ENCODE measurements at regions not wholly inside any gene's neighbourhood (a gene's known extent, or its start where the extent isn't known, plus 50 kb on each side); places are given as distances from the start of the nearest gene placed in this dataset.
"Not testable (repeated sequence)": the region's sequence is repeated elsewhere in the genome, so short reads cannot be mapped to it uniquely, and the experiment has no call there.

DNA sequence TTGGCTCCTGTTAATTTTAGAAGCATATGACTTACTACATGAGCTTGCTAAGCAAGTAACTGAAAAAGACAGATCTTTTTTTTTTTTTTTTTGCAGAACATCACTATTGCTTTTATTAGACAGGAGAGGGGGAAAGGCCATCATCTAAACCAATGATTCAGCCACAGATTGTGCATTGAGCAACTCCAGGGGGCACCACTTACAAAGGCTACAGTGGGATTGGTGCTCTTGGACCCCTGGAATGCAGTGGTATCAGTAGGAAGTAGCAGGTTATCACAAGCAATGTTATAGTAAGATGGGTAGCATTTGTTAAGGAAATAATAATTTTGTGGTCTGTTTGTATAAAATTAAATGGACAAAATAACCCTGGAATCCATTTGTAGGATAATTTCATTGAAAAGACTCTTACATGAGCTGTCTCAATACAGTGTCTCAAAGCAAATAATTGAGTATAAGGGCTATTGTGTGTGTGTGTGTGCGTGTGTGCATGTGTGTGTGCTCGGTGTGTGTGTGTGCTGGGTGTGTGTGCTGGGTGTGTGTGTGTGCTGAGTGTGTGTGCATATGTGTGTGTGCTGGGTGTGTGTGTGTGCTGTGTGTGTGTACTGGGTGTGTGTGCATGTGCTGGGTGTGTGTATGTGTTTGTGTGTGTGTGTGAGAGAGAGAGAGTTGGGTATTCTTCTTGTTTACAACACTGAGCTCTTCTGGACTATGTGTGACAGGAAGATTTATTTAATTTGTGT lies 296.3 kb downstream of the PCDH7 start:
- no peak for DNase-seq (ENCODE audit: low spot score)

DNA sequence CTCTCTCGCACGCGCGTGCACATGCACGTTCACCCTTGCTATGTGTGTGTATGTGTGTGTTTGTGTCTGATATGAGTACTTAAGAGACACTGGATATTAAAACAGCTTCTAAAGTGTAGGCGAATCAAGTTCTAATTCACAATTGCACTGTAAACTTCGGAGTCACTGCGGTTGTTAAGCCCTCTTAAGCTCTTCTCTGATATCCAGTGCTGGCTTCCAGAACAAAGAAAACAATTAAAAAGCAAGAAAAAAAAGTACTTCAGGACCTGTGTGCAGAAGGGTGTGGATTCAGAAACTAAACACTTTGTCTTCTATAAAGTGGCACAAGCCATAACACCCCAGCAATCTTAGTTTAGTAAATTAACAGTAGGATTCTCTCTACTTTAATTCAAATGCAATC lies 300.2 kb downstream of the PCDH7 start:
- DNase-seq (ENCODE audit: low spot score), result no peak

DNA sequence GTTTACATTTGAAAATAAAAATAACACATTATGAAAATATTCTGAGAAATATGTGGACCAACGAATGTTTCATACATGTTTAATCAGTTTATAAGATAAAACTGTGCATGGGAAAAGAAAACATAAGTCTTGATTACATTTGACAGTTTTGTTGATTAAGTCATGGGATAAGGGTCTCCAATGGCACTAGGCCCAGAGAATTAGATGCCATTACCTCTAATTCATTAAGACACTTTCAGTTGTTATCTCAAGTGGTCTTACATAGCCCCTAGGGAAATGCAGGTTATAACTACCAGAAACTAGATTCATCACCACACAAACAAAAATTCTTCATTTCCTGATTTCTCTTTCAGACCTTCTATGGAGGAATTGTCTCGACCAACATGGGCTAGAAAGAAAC lies 300.8 kb downstream of the PCDH7 start:
- DNase-seq (ENCODE audit: low spot score), result no peak

DNA sequence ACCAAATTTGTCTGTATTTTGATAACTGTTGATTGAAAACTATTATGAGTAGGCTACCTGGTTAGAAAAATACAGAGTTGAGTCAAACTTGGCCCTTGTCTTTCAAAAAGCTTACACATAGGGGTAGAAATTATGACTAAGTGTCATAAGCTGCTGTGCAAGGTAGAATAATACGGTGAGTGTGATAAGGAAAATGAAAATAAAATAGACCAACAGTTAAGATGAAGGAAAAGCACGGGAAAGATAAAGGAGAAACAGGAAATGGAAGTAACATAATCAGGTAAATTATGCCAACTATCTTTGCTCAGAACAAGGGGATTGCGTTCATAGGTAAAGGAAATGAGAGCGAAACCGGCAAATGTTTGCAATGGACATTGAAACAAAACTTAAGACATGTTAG lies 302.5 kb downstream of the PCDH7 start:
- no peak for DNase-seq (ENCODE audit: low spot score)

DNA sequence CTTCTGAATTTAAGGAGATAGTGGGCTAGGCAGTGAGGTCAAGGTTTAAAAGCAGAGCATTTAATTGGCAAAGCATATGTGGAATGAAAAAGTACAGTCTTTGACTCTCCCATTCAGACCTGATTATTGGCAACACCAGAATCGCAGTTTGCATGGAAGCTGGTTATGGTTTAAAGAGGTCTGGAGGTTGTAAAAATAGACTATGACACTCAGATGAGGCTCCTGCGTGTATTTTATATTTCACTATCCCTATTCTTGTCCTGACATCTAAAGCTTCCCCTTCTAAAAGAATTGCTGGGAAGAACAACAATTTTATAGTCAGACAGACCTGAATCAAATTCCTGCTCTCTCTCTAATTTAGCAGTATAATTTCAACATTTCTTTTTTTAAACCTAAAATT lies 302.9 kb downstream of the PCDH7 start:
- DNase-seq (ENCODE audit: low spot score), result no peak

DNA sequence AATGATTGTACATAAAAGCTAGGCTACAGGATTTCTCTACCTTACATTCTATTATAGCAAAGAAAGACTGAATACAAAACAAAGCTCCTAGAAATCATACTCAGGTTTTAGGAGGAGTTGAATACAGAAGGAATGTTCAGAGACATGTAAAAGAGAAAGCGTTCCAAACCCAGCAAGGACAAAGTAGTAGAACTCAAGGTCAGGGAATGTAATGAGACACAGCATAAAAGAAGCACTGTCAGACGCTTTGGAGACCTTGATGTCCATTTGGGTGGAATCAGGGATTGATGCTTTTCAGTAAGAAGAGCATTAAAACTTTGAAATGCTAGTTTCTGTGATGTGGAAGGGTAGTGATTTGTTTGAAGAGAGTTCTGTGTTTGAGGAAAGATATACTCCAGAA lies 303.6 kb downstream of the PCDH7 start:
- no peak for DNase-seq (ENCODE audit: low spot score)

DNA sequence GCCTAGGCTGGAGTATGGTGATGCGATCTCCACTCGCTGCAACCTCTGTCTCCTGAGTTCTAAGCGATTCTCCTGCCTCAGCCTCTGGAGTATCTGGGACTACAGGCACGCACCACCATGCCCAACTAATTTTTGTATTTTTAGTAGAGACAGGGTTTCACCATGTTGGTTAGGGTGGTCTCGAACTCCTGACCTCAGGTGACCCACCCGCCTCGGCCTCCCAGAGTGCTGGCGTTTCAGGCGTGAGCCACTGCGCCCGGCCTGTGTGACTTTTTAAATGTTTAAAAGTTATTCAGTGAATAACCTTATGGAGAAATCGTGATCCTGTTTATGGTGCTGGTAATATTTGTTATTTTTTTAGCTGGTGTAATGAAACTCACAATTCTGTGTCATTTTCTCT lies 304.6 kb downstream of the PCDH7 start:
- DNase-seq (ENCODE audit: low spot score), result not testable (repeated sequence)

DNA sequence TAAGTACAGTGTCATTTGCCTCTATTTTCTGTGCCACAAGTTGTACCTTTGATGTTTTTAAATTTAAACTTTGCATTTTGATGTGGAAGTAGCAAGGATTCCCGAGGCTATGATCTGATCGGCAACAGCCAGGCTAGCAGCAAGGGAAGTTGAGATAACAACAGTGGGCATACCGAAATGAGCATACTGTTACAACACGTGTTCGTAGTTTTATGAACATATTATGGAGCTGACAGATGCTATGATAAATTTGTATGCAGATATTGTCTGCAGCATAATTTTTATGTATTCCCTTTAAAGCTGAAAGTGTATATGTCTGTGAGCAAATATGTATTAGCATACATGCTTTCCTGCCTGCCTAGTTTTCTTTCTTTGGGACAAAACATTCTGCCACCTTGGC lies 306.1 kb downstream of the PCDH7 start:
- DNase-seq (ENCODE audit: low spot score), result no peak

DNA sequence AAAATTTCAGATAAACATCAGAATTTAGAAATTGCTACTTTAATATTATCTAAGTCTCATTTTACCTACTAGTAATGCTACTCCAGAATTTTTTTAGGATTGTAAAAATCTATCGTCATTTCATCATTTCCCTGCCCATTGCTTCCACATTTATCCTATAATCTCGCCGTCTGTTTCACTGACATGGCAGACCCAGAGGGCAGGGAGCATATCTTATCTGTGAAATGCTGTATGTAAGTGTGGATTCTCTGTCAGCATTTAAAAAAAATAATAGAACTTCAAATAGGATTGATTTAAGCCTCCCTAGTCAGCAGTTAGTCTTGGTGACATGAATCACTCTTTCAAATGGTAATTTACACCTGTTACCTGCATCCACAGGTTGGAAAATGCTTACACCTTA lies 314.4 kb downstream of the PCDH7 start:
- no peak for DNase-seq (ENCODE audit: low spot score)

DNA sequence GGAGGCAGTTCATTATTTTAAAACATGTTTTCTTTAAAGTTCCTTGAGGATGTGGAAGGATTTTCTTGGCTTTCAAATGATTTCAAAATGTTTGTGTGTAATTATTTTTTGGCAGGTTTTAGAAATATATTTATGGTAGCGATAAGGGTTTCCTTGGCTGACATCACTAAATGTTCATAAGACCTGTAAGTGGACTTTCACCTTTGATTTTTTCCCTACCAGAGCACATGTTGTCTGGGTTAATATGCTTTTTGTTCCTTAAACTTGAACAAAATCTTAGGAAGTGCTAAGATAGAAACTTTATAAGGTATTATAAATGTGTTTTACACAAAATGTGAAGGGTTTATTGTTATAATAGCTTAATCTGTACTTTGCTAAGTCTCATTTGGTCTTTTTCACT lies 315.6 kb downstream of the PCDH7 start:
- no peak for DNase-seq (ENCODE audit: low spot score)

DNA sequence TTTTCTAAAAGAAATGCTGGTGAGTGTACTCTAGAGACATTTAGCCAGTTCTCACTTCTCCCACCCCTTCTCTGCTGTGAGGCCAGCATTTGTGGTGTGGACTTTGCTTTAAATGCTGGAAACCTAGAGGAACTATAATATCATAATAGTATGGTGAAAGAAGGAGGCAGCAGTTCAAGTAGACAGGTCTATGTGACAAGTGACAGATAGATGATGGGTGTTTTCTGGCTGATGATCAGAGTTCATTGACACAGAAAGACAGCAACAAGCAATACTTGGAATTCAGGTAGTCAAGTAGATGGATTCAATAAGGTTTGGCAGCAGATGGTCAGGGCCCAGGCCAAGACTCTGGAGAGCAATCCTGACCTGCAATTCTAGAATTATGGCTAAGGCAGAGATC lies 317.5 kb downstream of the PCDH7 start:
- DNase-seq (ENCODE audit: low spot score), result no peak

DNA sequence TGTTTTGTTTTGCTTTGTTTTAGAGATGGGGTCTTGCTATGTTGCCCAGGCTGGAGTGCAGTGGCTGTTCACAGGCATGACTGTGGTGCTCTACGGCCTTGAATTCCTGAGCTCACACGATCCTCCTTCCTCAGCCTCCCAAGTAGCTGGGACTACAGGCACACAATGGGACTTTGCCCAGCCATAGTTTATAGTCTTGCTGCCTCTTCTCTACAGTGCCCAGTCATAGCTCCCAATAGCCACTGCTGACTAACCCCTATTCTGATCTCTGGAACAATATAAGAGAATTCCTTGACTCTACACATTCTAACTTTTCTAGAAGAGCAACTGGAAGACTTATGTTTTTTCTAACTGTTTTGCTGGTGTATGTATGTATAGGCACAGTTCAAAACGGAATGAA lies 319.2 kb downstream of the PCDH7 start:
- no peak for DNase-seq (ENCODE audit: low spot score)

DNA sequence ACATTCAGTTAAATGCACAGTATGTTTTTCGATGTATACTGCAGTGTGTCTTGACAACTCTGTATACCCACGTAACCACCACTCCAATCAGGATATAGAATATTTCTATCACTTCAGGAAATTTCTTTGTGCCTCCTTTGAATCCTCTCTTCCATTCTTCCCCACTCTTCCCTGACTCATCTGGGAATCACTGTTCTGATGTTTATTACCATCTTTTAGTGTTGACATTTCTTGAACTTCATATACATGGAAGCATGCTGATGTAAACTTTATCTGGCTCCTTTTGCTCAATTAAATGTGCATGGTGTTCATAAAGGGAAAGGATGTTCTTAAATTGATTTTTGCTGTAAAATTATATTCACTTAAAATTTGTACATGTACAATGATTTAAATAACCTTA lies 319.9 kb downstream of the PCDH7 start:
- no peak for DNase-seq (ENCODE audit: low spot score)

DNA sequence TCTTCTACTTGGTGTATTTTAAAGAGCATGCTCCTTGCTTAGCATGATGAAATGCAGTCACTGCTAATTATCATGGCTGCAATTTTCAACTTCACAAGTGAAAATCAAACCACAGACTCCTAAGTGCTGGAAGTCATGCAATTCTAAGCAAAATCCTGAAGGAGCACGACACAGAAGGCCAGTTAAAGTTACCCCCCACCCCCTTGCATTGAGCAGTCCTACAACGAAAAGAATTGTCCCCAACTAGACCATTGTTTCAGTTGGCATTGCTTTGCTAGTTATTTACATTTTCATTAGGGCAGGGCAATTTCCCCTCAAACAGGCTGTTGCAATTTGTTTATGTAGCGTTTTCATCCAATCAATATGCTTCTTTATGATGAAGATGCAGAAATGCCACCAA lies 321.2 kb downstream of the PCDH7 start:
- no peak for DNase-seq (ENCODE audit: low spot score)

DNA sequence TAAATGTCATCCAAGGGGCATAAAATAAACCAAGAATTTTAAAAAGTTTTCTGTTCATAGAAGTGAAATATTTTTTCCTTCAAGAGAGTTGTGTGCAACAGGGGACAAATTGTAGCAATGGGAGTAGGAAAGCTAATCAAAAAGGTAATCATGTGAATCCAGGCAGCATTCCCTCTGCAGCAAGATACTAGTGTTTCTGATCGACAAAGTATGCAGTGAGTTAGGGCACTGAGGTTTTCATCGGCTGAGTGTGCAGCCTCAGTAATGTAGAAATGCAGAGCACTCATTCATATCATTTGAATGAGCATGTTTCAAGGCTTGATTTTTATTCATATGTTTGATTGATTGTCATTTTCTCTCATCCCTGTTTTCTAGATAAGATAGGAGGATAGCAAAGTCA lies 321.7 kb downstream of the PCDH7 start:
- DNase-seq (ENCODE audit: low spot score), result no peak

DNA sequence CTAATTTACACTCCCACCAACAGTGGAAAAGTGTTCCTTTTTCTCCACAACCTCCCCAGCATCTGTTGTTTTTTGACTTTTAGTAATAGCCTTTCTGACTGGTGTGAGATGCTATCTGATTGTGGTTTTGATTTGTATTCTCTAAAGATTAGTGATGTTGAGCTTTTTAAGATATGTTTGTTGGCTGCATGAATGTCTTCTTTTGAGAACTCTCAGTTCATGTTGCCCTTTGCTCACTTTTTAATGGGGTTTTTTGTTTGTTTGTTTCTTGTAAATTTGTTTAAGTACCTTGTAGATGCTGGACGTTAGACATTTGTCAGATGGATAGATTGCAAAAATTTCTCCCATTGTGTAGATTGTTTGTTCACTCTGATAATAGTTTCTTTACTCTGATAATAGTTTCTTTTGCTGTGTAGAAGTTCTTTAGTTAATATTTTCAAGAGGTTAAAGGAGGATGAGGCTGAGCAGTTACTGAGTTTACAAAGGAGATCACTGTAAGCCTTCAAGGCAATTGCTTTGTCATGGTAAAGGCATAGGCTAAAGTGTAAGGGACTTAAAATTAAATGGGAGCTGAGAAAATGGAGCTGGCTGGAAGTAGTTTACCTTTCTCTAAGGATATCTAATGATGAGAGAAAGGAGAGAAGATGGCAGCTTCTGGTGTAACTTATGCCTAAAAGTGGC lies 323.4 kb downstream of the PCDH7 start:
- no peak for DNase-seq (ENCODE audit: low spot score)

DNA sequence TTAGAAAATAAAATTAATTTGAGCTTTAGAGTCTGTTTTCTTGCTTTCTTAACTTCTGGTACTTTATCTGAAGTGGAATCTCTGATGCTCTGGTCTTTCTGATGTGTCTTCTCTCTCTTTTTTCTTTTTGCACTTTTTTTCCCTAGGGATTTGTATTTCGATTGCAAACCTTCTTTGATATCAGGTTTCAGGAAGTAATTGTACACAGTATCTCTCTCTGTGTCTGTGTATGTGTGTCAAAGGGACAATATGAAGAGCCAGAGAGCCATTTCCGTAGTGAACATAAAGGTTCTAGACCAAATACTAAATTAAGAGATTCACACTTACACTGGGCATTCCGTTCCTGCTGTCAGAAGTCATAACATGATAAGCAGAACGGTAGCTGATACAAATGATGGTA lies 325.0 kb downstream of the PCDH7 start:
- DNase-seq (ENCODE audit: low spot score), result no peak

DNA sequence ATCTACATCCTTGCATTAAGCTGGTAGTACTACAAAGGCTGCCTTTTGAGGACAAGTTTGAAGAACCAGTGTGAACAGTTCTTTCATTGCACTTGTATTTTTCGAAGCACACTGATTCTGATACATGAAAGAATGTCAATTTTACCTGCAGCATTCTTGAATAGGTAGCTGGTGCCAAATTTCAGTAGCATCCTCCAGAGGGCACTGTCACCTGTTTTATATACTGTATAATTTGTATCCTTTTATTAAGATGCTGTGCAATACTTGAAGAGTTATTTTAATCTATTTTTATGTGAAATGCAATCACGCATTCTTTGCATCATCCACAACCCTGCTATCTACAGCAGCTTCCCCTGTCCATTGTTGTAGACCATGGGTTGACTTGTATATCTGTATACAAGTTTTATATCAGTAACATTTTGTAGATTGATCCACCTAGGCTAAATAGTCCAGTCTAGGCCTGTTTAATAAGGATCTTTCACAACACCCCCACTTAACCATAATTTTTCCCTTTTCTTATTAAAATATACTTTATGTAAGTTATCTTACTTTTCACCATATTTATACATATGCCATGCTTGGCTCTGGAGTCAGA lies 325.7 kb downstream of the PCDH7 start:
- no peak for DNase-seq (ENCODE audit: low spot score)

DNA sequence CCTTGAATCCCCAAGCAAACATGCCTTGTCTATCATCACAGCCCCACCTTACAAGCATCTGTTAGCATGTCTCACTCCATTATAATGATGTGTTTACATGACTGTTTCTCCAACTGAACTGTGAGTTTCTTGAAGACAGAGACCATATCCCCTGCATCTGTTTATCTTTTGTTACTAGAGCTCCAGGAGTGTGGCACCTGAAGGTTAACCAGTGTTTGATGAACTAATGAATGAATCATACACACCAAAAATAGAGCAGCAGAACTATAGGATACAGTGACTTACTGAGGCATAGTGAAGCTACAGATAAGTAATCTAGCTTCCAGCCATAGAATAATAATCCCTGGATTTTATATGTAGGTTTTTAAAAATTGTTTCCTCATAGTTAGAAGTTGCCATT lies 331.0 kb downstream of the PCDH7 start:
- DNase-seq (ENCODE audit: low spot score), result no peak

DNA sequence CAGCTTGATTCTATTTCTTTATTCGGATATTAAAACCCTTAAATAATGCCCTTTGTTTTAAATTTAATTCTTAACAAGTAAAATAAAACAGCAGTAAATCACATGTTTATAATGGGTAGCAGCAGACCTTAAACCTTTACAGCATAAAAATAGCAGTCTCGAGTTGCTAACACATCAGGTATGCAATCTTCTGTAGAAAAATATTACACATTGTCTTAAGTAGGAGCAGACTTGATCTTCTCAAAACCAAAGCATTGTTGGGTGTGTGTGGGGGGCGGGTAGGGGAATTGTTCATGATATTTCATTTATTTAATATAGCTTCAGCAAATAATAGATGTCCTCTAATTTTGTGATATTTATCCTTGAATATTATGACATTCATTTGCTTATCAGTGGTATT lies 331.4 kb downstream of the PCDH7 start:
- no peak for DNase-seq (ENCODE audit: low spot score)

DNA sequence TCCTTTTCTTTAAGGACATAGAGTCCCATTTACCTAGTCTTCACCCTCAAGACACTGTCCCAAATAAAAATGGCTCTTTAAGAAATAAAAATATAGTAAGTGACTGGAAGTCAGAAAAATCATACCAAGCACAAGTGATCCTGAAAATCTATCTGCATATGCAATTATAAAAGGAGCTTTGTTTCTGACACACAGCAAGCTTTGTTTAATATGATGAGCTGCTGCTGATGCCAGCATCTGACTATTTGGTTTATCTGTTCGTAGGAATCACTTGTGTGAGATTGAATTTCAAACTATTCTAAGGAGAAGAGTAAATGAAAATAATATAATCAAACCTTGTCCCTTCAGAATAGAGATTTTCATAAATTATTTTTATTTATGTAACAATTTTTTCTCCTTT lies 332.4 kb downstream of the PCDH7 start:
- DNase-seq (ENCODE audit: low spot score), result no peak

DNA sequence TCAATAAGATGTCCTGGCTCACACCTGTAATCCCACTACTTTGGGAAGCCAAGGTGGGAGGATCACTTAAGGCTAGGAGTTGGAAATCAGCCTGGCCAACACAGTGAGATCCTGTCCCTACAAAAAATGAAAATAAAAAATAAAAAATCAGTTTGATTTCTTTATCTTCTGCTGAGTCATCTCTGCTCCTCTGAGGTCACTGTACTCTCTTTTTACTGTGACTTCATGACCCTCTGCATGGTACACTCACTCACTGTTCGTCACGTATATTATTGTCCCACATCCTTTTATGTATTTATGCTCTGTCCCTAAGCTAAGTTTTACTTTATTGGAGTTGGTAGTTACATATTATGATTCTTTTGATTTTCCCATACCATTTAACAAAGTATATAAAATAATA lies 333.3 kb downstream of the PCDH7 start:
- DNase-seq (ENCODE audit: low spot score), result no peak

DNA sequence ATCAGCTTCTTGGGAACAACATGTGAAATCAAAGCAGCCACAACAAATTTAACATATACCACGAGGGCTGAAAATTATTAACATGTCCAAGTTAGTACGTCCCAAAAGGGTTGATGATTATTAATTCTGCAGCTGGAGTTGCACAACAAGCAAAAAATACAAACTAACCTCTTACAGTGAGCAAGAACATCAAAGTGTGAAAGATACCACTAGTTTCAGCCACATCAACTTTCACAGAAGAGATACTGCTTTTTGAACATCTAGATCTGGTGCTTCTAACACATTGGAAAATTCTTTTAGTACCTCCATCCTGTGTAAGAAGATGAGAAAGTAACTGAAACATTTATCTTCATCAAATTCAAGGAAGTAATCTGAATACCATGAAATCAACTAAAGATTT lies 334.1 kb downstream of the PCDH7 start:
- DNase-seq (ENCODE audit: low spot score), result no peak

DNA sequence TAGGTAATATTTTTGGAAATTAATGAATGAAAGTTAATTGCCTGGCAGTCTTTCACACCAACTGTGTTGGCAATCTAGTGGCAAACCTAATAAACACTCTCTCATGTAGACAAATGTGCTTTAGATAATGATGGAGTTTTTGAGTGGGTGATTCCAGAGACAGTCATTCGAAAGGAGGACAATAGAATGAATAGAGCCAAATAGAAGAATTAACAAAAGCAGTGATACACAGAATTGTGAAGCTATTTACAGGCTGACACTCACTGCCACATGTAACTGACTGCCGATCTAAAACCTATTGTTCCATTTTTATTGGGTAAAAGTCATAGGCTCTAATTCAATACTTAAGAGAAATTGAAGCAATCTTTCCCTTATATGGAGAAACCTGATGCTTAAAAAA lies 338.5 kb downstream of the PCDH7 start:
- no peak for DNase-seq (ENCODE audit: low spot score)
